Effector memory CD4-positive, alpha-beta T cell (primary cell): ENCODE measurements at regions not wholly inside any gene's neighbourhood (a gene's known extent, or its start where the extent isn't known, plus 50 kb on each side); places are given as distances from the start of the nearest gene placed in this dataset.

Experiments used
- DNase-seq, 3 donors: peaks; one replicate each; pipeline ENCODE4 v3.0.0-alpha.2; 2020
- H3K27ac ChIP-seq: 2 replicates; pipeline ENCODE4 v1.7.0; 2013; ENCODE audit warnings: mild to moderate bottlenecking, low read length, moderate library complexity; ENCODE audit not compliant: insufficient read depth, poor library complexity, severe bottlenecking
- H3K27me3 ChIP-seq: replicated peaks from 2 replicates; pipeline ENCODE4 v1.7.0; 2013; ENCODE audit warnings: mild to moderate bottlenecking, low read length; ENCODE audit not compliant: insufficient read depth, control insufficient read depth, poor library complexity, severe bottlenecking
- H3K36me3 ChIP-seq: 2 replicates; pipeline ENCODE4 v1.7.0; 2013; ENCODE audit warnings: mild to moderate bottlenecking, low read length, moderate library complexity; ENCODE audit not compliant: control insufficient read depth, insufficient read depth
- H3K4me1 ChIP-seq: 2 replicates; pipeline ENCODE4 v1.7.0; 2013; ENCODE audit warnings: low read length, mild to moderate bottlenecking; ENCODE audit not compliant: control insufficient read depth, insufficient read depth, poor library complexity, severe bottlenecking
- H3K4me3 ChIP-seq: 2 replicates; pipeline ENCODE4 v1.7.0; 2013; ENCODE audit warnings: low read length, low read depth, mild to moderate bottlenecking; ENCODE audit not compliant: insufficient read depth, poor library complexity, severe bottlenecking
- H3K9me3 ChIP-seq: 2 replicates; pipeline ENCODE4 v1.7.0; 2013; ENCODE audit warnings: mild to moderate bottlenecking, low read length, moderate library complexity; ENCODE audit not compliant: control insufficient read depth

DNA sequence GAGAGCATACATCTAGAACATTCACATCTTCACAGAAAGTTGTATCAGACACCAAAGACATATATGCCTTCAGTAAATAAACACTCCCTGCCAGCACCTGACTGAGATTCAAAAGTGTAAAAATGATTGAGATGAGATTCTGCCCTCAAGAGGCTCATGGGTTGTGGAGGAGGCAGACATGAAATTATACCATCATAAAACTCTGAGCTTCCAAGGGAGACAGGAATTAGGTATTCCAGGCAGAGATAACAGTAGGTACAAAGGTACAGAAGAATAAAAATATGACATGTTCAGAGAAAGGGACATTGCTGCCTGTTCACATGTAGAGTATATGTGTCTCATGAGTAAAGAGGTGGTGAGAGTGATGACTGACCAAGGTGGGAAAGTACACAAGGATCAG, 322.3 kb downstream of the OSR1 start:
- Histone ChIP-seq H3K9me3 (no peaks in the 10 kb centered on the region), H3K27me3 (no peaks in the 10 kb centered on the region), H3K27ac (no peak overlapping the region), H3K36me3 (no peaks in the 10 kb centered on the region), H3K4me3 (no peak overlapping the region), H3K4me1 (no peaks in the 10 kb centered on the region)
- DNase-seq, result no peak

- H3K36me3 ChIP-seq, result no peaks in the 10 kb centered on the region
- no peaks in the 10 kb centered on the region for H3K4me1 ChIP-seq
- no peaks in the 10 kb centered on the region for H3K9me3 ChIP-seq
- no peak overlapping the region for H3K4me3 ChIP-seq
- H3K27me3 ChIP-seq, result no peaks in the 10 kb centered on the region
- H3K27ac ChIP-seq, result no peak overlapping the region
- no peak for DNase-seq
Observed at GRCh38 chr2:19035238-19035637, 323.2 kb downstream of the OSR1 start.

DNA sequence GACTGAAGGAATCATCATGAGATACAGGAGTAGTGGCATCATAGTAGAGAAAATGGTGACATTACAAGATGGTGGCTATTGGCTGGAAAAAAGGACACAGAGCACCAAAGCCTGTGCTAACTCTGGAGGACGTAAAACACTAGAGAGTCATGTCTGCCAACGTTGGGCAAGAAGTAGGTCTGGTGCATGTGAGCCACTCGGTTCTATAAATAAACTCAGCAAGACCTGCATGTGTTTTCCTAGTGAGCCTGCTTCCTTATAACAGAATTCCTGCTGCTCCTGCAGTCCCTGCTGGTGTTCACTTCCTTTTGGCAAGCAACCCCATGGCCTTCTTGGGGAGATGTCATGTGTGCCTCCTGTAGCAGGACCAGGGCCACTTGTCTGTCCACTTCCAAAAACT, 325.2 kb downstream of the OSR1 start:
- no peaks in the 10 kb centered on the region for H3K36me3 ChIP-seq
- no peaks in the 10 kb centered on the region for H3K27me3 ChIP-seq
- no peak for DNase-seq
- no peaks in the 10 kb centered on the region for H3K9me3 ChIP-seq
- no peak overlapping the region for H3K27ac ChIP-seq
- no peak overlapping the region for H3K4me3 ChIP-seq
- H3K4me1 ChIP-seq, result no peaks in the 10 kb centered on the region

DNA sequence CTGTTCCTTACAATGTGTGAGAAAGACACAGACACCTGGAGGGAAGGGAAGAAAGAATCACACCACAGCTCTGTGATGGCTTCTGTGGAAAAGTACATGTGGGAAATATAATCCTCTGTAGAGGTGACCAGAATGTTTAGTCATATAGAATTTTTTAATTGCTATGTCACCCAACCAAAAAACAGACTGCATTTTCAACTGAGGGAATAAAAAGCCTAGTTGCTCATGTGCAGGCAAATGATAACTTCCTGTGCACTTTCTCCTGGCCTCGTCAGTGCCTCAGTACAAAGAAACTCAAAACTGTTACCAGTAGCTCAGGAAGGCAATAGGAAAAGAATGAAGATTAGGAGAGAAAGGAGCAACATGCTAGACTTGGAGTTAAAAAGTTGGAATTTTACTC, 326.8 kb downstream of the OSR1 start:
- no peak overlapping the region for H3K4me3 ChIP-seq
- H3K27me3 ChIP-seq, result no peaks in the 10 kb centered on the region
- H3K4me1 ChIP-seq, result no peaks in the 10 kb centered on the region
- DNase-seq, result no peak
- H3K36me3 ChIP-seq, result no peaks in the 10 kb centered on the region
- no peaks in the 10 kb centered on the region for H3K9me3 ChIP-seq
- no peak overlapping the region for H3K27ac ChIP-seq

- Histone ChIP-seq H3K4me1 (no peaks in the 10 kb centered on the region), H3K4me3 (no peak overlapping the region), H3K9me3 (no peaks in the 10 kb centered on the region), H3K27me3 (no peaks in the 10 kb centered on the region), H3K27ac (no peak overlapping the region), H3K36me3 (no peaks in the 10 kb centered on the region)
- no peak for DNase-seq
Observed at GRCh38 chr2:19029655-19030054, 328.8 kb downstream of the OSR1 start.

DNA sequence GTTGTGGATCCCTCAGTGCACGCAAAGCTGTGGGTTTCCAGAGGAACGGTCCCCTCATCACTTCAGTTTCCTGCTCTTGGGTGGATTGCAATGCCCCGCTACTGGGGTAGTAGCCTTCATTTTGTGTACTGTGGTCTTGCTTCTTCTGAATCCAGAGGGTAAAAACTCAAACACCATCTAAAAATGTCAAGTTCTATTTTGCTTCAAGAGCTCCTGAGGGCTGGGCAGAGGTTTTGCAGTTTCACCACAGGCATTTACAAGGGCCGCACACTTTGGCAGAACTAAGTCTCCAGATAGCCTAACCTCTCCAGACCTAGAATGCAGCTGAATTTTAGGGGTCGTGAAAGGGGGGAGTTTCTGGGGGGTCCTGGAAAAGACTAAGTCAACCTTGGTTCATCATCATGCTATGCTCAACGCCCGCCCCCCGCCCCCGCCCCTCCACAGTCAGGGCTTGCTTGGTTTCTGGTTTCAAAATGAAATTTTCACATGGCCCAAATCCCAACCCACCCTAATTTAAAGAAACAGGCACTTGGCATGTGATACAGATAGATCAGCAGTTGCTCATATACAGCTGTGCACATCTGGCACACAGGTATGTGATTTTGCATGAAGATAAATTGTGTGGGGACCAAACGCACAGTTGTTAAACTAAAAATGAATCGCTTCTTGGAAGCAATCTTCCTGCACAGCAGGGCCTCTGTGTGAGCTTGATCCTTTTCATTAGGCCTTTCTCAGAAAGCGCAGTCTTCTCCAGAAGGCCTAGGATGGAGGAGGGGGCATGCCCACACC, 329.6 kb downstream of the OSR1 start:
- no peak for DNase-seq
- Histone ChIP-seq H3K4me1 (no peaks in the 10 kb centered on the region), H3K27me3 (no peaks in the 10 kb centered on the region), H3K4me3 (no peak overlapping the region), H3K27ac (no peak overlapping the region), H3K36me3 (no peaks in the 10 kb centered on the region), H3K9me3 (no peaks in the 10 kb centered on the region)

DNA sequence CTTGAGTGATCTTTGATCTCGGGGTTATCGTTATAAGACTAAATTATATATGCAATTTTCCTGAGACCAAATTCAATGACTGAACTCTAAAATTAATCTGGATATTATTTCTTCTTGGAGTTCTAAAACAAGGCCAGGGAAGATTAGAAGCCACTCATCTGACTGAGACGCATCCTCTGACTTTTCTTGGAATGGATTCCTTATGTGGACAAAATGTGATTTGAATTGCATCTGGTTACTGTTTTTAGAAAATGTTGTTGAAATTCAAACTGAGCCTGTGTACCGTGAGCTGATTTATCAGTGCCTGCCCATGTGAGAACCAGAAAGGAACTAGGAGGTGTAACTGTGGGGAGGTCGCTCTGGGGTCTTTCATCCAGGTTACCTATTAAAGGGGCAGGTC, 330.8 kb downstream of the OSR1 start:
- H3K4me1 ChIP-seq, result no peaks in the 10 kb centered on the region
- H3K27ac ChIP-seq, result no peak overlapping the region
- no peak for DNase-seq
- no peaks in the 10 kb centered on the region for H3K27me3 ChIP-seq
- no peaks in the 10 kb centered on the region for H3K9me3 ChIP-seq
- no peaks in the 10 kb centered on the region for H3K36me3 ChIP-seq
- H3K4me3 ChIP-seq, result no peak overlapping the region

DNA sequence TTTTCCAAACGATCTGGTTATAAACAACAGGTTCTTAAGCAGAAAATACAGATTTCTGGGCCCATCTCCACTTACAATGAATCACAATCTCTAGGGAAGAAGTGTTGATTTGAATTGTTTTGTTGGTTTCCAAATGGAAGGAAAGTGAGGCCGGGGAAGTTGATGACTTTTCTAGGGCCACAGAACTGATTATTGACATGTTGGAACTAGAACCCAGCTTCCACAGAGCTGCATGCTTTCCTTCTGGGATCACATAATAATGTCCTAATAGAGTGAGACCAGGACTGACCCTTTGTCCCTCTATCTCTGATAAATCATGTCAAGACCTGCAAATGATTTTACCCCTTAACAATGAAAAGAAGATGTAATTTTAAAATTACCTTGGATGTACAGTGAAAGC, 332.2 kb downstream of the OSR1 start:
- no peak for DNase-seq

GRCh38 chr2:19022334-19022733, 336.1 kb downstream of the OSR1 start:
- H3K4me3 ChIP-seq, result no peak overlapping the region
- H3K27me3 ChIP-seq, result no peaks in the 10 kb centered on the region
- H3K27ac ChIP-seq, result no peak overlapping the region
- H3K36me3 ChIP-seq, result no peaks in the 10 kb centered on the region
- no peaks in the 10 kb centered on the region for H3K4me1 ChIP-seq
- no peaks in the 10 kb centered on the region for H3K9me3 ChIP-seq
- no peak for DNase-seq

More for the DNA sequence above, 332.2 kb downstream of the OSR1 start:
- Histone ChIP-seq H3K4me1 (no peaks in the 10 kb centered on the region), H3K4me3 (no peak overlapping the region), H3K27ac (no peak overlapping the region), H3K36me3 (no peaks in the 10 kb centered on the region), H3K9me3 (no peaks in the 10 kb centered on the region), H3K27me3 (no peaks in the 10 kb centered on the region)

DNA sequence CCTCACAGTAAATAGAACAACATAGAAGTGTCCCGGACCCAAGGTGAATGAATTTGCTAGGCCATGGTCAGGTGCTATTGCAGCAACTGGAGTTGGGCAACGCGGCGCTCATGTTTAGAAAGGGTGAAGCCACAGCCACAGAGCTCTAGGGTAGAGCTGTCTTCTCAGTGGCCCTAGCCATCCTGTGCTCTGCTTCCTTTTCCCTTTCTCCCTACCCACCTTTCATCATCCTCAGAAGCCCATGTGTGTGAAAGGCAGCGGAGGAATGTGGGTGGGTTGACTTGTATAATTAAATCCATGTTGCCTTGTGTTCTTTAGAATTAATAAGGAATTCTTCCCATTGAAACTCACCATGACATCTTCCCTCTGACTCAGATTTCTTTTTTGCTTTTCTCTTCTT, 336.7 kb downstream of the OSR1 start:
- Histone ChIP-seq H3K4me3 (no peak overlapping the region), H3K27me3 (no peaks in the 10 kb centered on the region), H3K36me3 (no peaks in the 10 kb centered on the region), H3K9me3 (no peaks in the 10 kb centered on the region), H3K4me1 (no peaks in the 10 kb centered on the region), H3K27ac (no peak overlapping the region)
- DNase-seq, result no peak
